ENCODE measurements at regions not wholly inside any gene's neighbourhood (a gene's known extent, or its start where the extent isn't known, plus 50 kb on each side); places are given as distances from the start of the nearest gene placed in this dataset.

GRCh38 chr11:80096736-80097135, 655.9 kb upstream of the TENM4 start:
- no peak for TF ChIP-seq CTCF (conservative IDR thresholded peaks at IDR 0.05; ENCODE audit: low read length)
- no peak for TF ChIP-seq EZH2phosphoT487 (IDR thresholded peaks at IDR 0.05; ENCODE audit: borderline replicate concordance, low read depth, low read length)
